GM23248 (cell line): ENCODE measurements at regions not wholly inside any gene's neighbourhood (a gene's known extent, or its start where the extent isn't known, plus 50 kb on each side); places are given as distances from the start of the nearest gene placed in this dataset.

Source experiments
- DNase-seq: peaks from one replicate; pipeline ENCODE4 v3.0.0-alpha.2; 2015
- H2AFZ ChIP-seq: fragments of 200-600 bp; sonication (generic); 2 replicates; pipeline ENCODE4 v1.6.1; 2016; ENCODE audit warnings: antibody characterized with exemption
- H3F3A ChIP-seq: fragments of 200-600 bp; sonication (generic); 2 replicates; pipeline ENCODE4 v1.6.1; 2016; ENCODE audit warnings: mild to moderate bottlenecking, antibody characterized with exemption, mixed run types; ENCODE audit not compliant: insufficient read depth
- H3K27ac ChIP-seq: fragments of 200-600 bp; sonication (generic); 2 replicates; pipeline ENCODE4 v1.5.1; 2016; ENCODE audit warnings: mild to moderate bottlenecking
- H3K27me3 ChIP-seq: fragments of 200-600 bp; sonication (generic); replicated peaks from 2 replicates; pipeline ENCODE4 v1.6.1; 2016; ENCODE audit warnings: mild to moderate bottlenecking; ENCODE audit not compliant: insufficient read depth
- H3K36me3 ChIP-seq: fragments of 200-600 bp; sonication (generic); 2 replicates; pipeline ENCODE4 v1.6.1; 2016; ENCODE audit warnings: low read depth, mild to moderate bottlenecking
- H3K4me1 ChIP-seq: fragments of 200-600 bp; sonication (generic); 2 replicates; pipeline ENCODE4 v1.6.1; 2016; ENCODE audit warnings: mild to moderate bottlenecking; ENCODE audit not compliant: insufficient read depth
- H3K4me2 ChIP-seq: fragments of 200-600 bp; sonication (generic); one replicate; pipeline ENCODE4 v1.6.1; 2016; ENCODE audit warnings: mild to moderate bottlenecking; ENCODE audit not compliant: unreplicated experiment
- H3K4me3 ChIP-seq: fragments of 200-600 bp; sonication (generic); 2 replicates; pipeline ENCODE4 v1.5.1; 2016; ENCODE audit warnings: mild to moderate bottlenecking
- H3K79me2 ChIP-seq: fragments of 200-600 bp; sonication (generic); 2 replicates; pipeline ENCODE4 v1.6.1; 2016; ENCODE audit warnings: mild to moderate bottlenecking; ENCODE audit not compliant: insufficient read depth
- H3K9ac ChIP-seq: fragments of 200-600 bp; sonication (generic); 2 replicates; pipeline ENCODE4 v1.6.1; 2016; ENCODE audit warnings: mild to moderate bottlenecking
- H3K9me2 ChIP-seq: fragments of 200-600 bp; sonication (generic); 2 replicates; pipeline ENCODE4 v1.6.1; 2016; ENCODE audit warnings: mixed run types, mild to moderate bottlenecking, moderate library complexity; ENCODE audit not compliant: insufficient read depth
- H3K9me3 ChIP-seq: fragments of 200-600 bp; sonication (generic); one replicate; pipeline ENCODE4 v1.6.1; 2017; ENCODE audit warnings: low read depth
- H4K20me1 ChIP-seq: fragments of 200-600 bp; sonication (generic); 2 replicates; pipeline ENCODE4 v1.6.0; 2016; ENCODE audit not compliant: insufficient read depth
- EZH2 ChIP-seq: fragments of 200-600 bp; sonication (generic); IDR thresholded peaks from 2 replicates; pipeline ENCODE4 v1.6.1; 2018; ENCODE audit warnings: antibody characterized with exemption, mild to moderate bottlenecking; ENCODE audit not compliant: insufficient read depth, poor library complexity, severe bottlenecking
- EZH2phosphoT487 ChIP-seq: fragments of 200-600 bp; sonication (generic); IDR thresholded peaks from 2 replicates; pipeline ENCODE4 v1.6.1; 2018; ENCODE audit warnings: antibody characterized with exemption, moderate library complexity, mild to moderate bottlenecking, low read depth; ENCODE audit not compliant: insufficient read depth
- WGBS, 2 experiments: methylation state at CpG; one replicate each; pipeline ENCODE4 v1.1.6; 2015 to 2017; ENCODE audit warnings: low lambda C conversion rate in 2 of 2, low coverage in 1 of 2; ENCODE audit errors: missing lambda C conversion rate in 2 of 2; 5-methylcytosine and 5-hydroxymethylcytosine counted together
- in situ Hi-C: fragments of 300-500 bp; cut with MboI; formaldehyde crosslinking; loops from 2 replicates; pipeline ENCODE4 v1.15.0; 2020

DNA sequence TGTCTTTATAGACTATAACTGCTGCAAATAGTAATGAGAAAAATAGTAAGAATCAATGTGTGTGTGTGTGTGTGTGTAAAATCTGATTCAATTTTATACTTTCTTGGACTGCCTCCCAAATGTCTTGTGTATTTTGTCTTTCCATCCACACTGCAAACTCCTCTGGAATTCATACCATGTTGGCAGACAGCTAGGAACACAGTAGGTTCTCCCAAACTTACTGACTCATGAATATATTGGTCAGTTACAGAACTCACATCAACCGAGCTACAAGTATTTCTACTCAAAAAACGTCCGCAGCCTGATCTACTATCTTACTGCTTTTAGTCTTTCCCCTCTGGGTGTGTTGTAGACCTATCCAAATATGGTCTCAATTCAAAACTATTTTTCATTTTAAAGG is 542.7 kb upstream of the PSMD7 start:
- WGBS, 2 experiments = 43 to 48% methylated on average over 3 of the region's 3 CpGs
- H3K36me3 ChIP-seq = no peaks in the 10 kb centered on the region

DNA sequence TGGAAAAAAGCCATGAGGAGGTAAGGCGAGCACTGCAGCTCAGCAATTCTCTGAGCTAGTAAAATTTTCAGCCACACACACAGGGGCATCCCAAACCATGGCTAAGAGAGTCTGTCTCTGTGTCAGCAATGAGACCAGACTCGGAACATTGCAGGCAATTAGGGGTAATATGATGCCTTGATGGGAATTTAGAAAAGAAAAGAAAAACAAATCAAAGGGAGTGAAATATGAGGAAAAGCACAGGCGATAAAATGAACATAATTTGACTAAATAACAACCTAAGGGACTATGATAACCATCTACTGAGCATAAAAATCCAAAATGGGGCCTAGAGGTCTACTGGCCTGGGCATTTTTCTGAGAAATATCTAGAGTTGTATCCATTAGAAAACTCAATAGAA is 546.0 kb upstream of the PSMD7 start:
- Histone ChIP-seq H3K4me1 (no peaks in the 10 kb centered on the region), H3K4me3 (no peak overlapping the region), H3K9me3 (no peaks in the 10 kb centered on the region), H3K27me3 (no peaks in the 10 kb centered on the region; the same call in 1 of the 2 replicates), H3K9ac (no peak overlapping the region), H3K79me2 (no peaks in the 10 kb centered on the region), H3F3A (no peaks in the 10 kb centered on the region), H4K20me1 (no peaks in the 10 kb centered on the region), H3K4me2 (no peak overlapping the region), H3K9me2 (no peaks in the 10 kb centered on the region), H3K36me3 (no peaks in the 10 kb centered on the region), H3K27ac (no peak overlapping the region), H2AFZ (no peak overlapping the region)
- 0 to 3% methylated on average over 3 of the region's 3 CpGs for WGBS, 2 experiments
- no peak for TF ChIP-seq EZH2
- no peak for TF ChIP-seq EZH2phosphoT487
- in situ Hi-C loops = no loop called here
- DNase-seq = no peak

More for the DNA sequence above, 542.7 kb upstream of the PSMD7 start:
- no peaks in the 10 kb centered on the region for H3K4me1 ChIP-seq
- no peaks in the 10 kb centered on the region for H3K9me3 ChIP-seq
- H3K9me2 ChIP-seq = no peaks in the 10 kb centered on the region
- in situ Hi-C loops = no loop called here
- no peak for TF ChIP-seq EZH2phosphoT487
- no peak for TF ChIP-seq EZH2
- H3K9ac ChIP-seq = no peak overlapping the region
- H4K20me1 ChIP-seq = no peaks in the 10 kb centered on the region
- H3K4me3 ChIP-seq = no peak overlapping the region
- no peak overlapping the region for H3K4me2 ChIP-seq
- H2AFZ ChIP-seq = no peak overlapping the region
- no peak for DNase-seq
- H3K79me2 ChIP-seq = no peaks in the 10 kb centered on the region
- no peak overlapping the region for H3K27ac ChIP-seq
- no peaks in the 10 kb centered on the region; the same call in 1 of the 2 replicates for H3K27me3 ChIP-seq
- H3F3A ChIP-seq = no peaks in the 10 kb centered on the region

DNA sequence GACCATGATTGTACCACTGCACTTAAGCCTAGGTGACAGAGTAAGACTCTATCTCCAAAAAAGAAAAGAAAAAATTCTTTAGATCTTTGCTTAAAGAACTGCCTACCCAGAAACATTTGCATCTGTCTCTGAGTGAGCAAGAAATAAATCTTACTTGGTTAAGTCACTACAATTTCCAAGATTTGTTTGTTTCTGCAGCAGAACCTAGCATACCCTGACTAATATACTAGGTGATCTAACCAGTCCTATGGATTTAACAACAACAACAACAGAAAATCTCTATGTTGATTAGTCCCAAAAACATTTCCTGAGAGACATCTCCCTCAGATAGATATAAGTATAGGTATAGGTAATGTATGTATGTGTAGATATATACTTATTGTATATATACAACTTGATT is 549.3 kb upstream of the PSMD7 start:
- no peaks in the 10 kb centered on the region for H3F3A ChIP-seq
- no peak overlapping the region for H3K9ac ChIP-seq
- H3K36me3 ChIP-seq = no peaks in the 10 kb centered on the region
- no peaks in the 10 kb centered on the region for H3K9me3 ChIP-seq
- no peak overlapping the region for H3K27ac ChIP-seq
- TF ChIP-seq EZH2phosphoT487 (no peak), EZH2 (no peak)
- H3K79me2 ChIP-seq = no peaks in the 10 kb centered on the region
- no peaks in the 10 kb centered on the region for H3K27me3 ChIP-seq
- no peak overlapping the region for H2AFZ ChIP-seq
- no peak overlapping the region for H3K4me2 ChIP-seq
- DNase-seq = no peak
- no peaks in the 10 kb centered on the region for H3K9me2 ChIP-seq
- H3K4me3 ChIP-seq = no peak overlapping the region
- H4K20me1 ChIP-seq = no peaks in the 10 kb centered on the region
- no peaks in the 10 kb centered on the region for H3K4me1 ChIP-seq
- in situ Hi-C loops = no loop called here

DNA sequence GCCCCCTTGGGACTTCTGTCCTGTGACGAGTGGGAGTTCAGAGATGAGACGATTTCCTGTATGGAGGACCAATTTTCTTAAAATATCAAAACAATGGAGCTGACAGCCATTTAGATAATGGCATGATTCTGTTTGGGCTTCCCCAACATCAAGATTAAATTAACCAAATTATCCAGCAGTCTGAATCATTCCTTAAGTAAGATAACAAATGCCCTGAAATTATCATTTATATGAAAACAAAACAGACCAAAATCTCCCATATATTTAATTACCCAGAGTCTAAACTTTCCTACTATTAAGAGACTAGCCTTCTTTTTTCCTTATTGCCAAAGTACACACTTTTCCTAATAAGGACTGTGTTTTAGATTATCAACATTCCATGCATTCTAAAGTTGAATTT is 550.1 kb upstream of the PSMD7 start:
- no peaks in the 10 kb centered on the region for H4K20me1 ChIP-seq
- H3K9me2 ChIP-seq = no peaks in the 10 kb centered on the region
- H3K4me2 ChIP-seq = no peak overlapping the region
- DNase-seq = no peak
- in situ Hi-C loops = no loop called here
- TF ChIP-seq EZH2 (no peak), EZH2phosphoT487 (no peak)
- no peak overlapping the region for H2AFZ ChIP-seq
- H3K4me1 ChIP-seq = no peaks in the 10 kb centered on the region
- no peaks in the 10 kb centered on the region for H3K27me3 ChIP-seq
- H3K9ac ChIP-seq = no peak overlapping the region
- no peaks in the 10 kb centered on the region for H3K36me3 ChIP-seq
- no peaks in the 10 kb centered on the region for H3F3A ChIP-seq
- no peaks in the 10 kb centered on the region for H3K9me3 ChIP-seq
- no peaks in the 10 kb centered on the region for H3K79me2 ChIP-seq
- no peak overlapping the region for H3K27ac ChIP-seq
- 52 to 58% methylated on average over 2 of the region's 2 CpGs for WGBS, 2 experiments
- no peak overlapping the region for H3K4me3 ChIP-seq

DNA sequence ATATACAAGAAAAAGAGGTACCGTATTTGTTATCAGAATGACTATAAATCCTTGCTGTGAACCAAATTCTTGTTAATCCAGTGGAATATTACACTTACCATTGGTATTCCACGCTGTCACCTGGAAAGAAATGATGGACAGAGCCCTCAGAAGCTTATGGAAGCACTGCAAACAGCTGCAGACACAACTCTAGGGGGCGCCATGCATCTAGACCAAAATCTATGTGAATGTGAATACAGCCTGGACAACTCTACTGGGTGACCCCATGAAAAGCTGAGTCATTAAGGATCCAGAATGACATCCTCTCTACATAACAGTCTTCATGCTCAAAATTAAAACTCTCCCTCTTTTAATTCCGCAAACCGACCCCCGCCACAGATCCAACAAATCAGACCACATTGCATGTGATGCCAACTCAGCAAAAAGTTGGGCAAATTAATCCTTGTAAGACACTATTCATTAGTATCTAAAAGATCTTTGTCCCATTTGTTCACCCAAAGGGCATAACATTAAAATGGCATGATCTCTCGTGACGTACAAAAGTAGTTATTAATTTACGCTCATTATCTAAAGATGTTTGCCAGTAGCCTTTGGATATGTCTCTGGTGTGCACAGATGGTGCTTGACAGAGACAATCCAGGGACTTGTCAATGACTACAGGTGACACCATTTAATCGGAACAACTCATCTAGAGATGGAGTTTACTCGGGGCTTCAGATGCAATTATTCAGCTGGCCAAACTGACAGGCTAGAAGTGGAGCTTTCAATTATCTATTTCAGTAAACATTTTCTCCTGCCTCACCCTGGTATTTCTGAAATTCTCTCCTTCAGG is 552.7 kb upstream of the PSMD7 start:
- 63 to 68% methylated on average over 11 of the region's 11 CpGs for WGBS, 2 experiments
- DNase-seq = no peak
- H3K27ac ChIP-seq = no peak overlapping the region
- H3K4me1 ChIP-seq = no peaks in the 10 kb centered on the region
- TF ChIP-seq EZH2 = no peak
- TF ChIP-seq EZH2phosphoT487 = no peak
- no peak overlapping the region for H3K4me2 ChIP-seq
- no peaks in the 10 kb centered on the region for H3K9me2 ChIP-seq
- H3K27me3 ChIP-seq = no peaks in the 10 kb centered on the region
- H4K20me1 ChIP-seq = no peaks in the 10 kb centered on the region
- no peaks in the 10 kb centered on the region for H3K9me3 ChIP-seq
- no peak overlapping the region for H2AFZ ChIP-seq
- no peaks in the 10 kb centered on the region for H3K36me3 ChIP-seq
- no peaks in the 10 kb centered on the region for H3F3A ChIP-seq
- H3K79me2 ChIP-seq = no peaks in the 10 kb centered on the region
- in situ Hi-C loops = no loop called here
- no peak overlapping the region for H3K9ac ChIP-seq
- no peak overlapping the region for H3K4me3 ChIP-seq
